Smooth muscle cell (in vitro differentiated cells): ENCODE measurements at regions not wholly inside any gene's neighbourhood (a gene's known extent, or its start where the extent isn't known, plus 50 kb on each side); places are given as distances from the start of the nearest gene placed in this dataset.

ENCODE experiments used
- DNase-seq: peaks from one replicate; lab custom pipeline; 2025; ENCODE audit not compliant: unreplicated experiment; lab: John Stamatoyannopoulos, UW
- H2AFZ ChIP-seq: fragments of 200-600 bp; sonication (generic); 2 replicates; pipeline ENCODE4 v1.6.0; 2016; ENCODE audit warnings: antibody characterized with exemption, low read depth, mild to moderate bottlenecking
- H3F3A ChIP-seq: fragments of 200-600 bp; sonication (generic); 2 replicates; pipeline ENCODE4 v1.6.0; 2017; ENCODE audit warnings: antibody characterized with exemption, low read depth
- H3K27ac ChIP-seq: fragments of 200-600 bp; sonication (generic); 2 replicates; pipeline ENCODE4 v1.5.1; 2016; ENCODE audit warnings: low read depth, mild to moderate bottlenecking
- H3K27me3 ChIP-seq: fragments of 200-600 bp; sonication (generic); 2 replicates; pipeline ENCODE4 v1.6.1; 2016; ENCODE audit warnings: low read depth, mild to moderate bottlenecking
- H3K36me3 ChIP-seq: fragments of 200-600 bp; sonication (generic); 2 replicates; pipeline ENCODE4 v1.5.1; 2016; ENCODE audit warnings: low read depth
- H3K4me1 ChIP-seq: fragments of 200-600 bp; sonication (generic); 2 replicates; pipeline ENCODE4 v1.5.1; 2016; ENCODE audit warnings: low read depth
- H3K4me2 ChIP-seq: fragments of 200-600 bp; sonication (generic); 2 replicates; pipeline ENCODE4 v1.6.0; 2016; ENCODE audit warnings: mild to moderate bottlenecking
- H3K4me3 ChIP-seq: fragments of 200-600 bp; sonication (generic); 2 replicates; pipeline ENCODE4 v1.5.1; 2016; ENCODE audit warnings: mild to moderate bottlenecking
- H3K79me2 ChIP-seq: fragments of 200-600 bp; sonication (generic); 2 replicates; pipeline ENCODE4 v1.6.0; 2016; ENCODE audit warnings: low read depth, mild to moderate bottlenecking
- H3K9ac ChIP-seq: fragments of 200-600 bp; sonication (generic); 2 replicates; pipeline ENCODE4 v1.6.0; 2016; ENCODE audit warnings: low read depth
- H3K9me3 ChIP-seq: fragments of 200-600 bp; sonication (generic); replicated peaks from 2 replicates; pipeline ENCODE4 v1.5.1; 2016; ENCODE audit warnings: low read depth
- H4K20me1 ChIP-seq: fragments of 200-600 bp; sonication (generic); 2 replicates; pipeline ENCODE4 v1.6.0; 2016; ENCODE audit warnings: low read depth
- CTCF ChIP-seq: fragments of 200-600 bp; sonication (generic); IDR thresholded peaks from 2 replicates; pipeline ENCODE4 v1.5.1; 2017; ENCODE audit warnings: borderline replicate concordance, mild to moderate bottlenecking, antibody characterized with exemption; ENCODE audit not compliant: insufficient read depth, poor library complexity, severe bottlenecking
- WGBS: methylation state at CpG from one replicate; pipeline ENCODE4 v1.1.7; 2016; ENCODE audit warnings: low lambda C conversion rate; 5-methylcytosine and 5-hydroxymethylcytosine counted together

- DNase-seq: no peak
- no peaks in the 10 kb centered on the region for H3K27me3 ChIP-seq
- H3K36me3 ChIP-seq: no peaks in the 10 kb centered on the region
- H3K27ac ChIP-seq: peak overlapping the region; percentile 90
- H4K20me1 ChIP-seq: no peaks in the 10 kb centered on the region
- WGBS: 79% methylated on average over 6 of the region's 6 CpGs
- peaks cover 11% of the 10 kb centered on the region for H3K4me1 ChIP-seq
- no peak overlapping the region for H3K9ac ChIP-seq
- TF ChIP-seq CTCF: no peak
- H3F3A ChIP-seq: no peaks in the 10 kb centered on the region
- no peak overlapping the region for H3K4me3 ChIP-seq
- H3K79me2 ChIP-seq: no peaks in the 10 kb centered on the region
- H2AFZ ChIP-seq: no peak overlapping the region
- no peaks in the 10 kb centered on the region for H3K9me3 ChIP-seq
- no peak overlapping the region for H3K4me2 ChIP-seq
Measured at GRCh38 chr9:134214386-134214765, 50.0 kb upstream of the RNU6ATAC start.

- TF ChIP-seq CTCF: no peak
- no peak overlapping the region for H3K4me3 ChIP-seq
- no peaks in the 10 kb centered on the region for H3F3A ChIP-seq
- peaks cover 11% of the 10 kb centered on the region for H3K4me1 ChIP-seq
- no peak for DNase-seq
- H3K9ac ChIP-seq: peak overlapping the region; percentile 41
- WGBS: 90% methylated on average over 22 of the region's 22 CpGs
- H3K27ac ChIP-seq: peak overlapping the region; percentile 90
- no peaks in the 10 kb centered on the region for H4K20me1 ChIP-seq
- no peaks in the 10 kb centered on the region for H3K36me3 ChIP-seq
- H3K9me3 ChIP-seq: no peaks in the 10 kb centered on the region
- H3K4me2 ChIP-seq: peak overlapping the region; percentile 67
- peak overlapping the region; percentile 40 for H2AFZ ChIP-seq
- H3K79me2 ChIP-seq: no peaks in the 10 kb centered on the region
- H3K27me3 ChIP-seq: no peaks in the 10 kb centered on the region
Measured at GRCh38 chr9:134214766-134215419, 50.5 kb upstream of the RNU6ATAC start.

- Histone ChIP-seq H3K27ac (peak overlapping the region; percentile 90), H3K9me3 (no peaks in the 10 kb centered on the region), H3K36me3 (no peaks in the 10 kb centered on the region), H3K79me2 (no peaks in the 10 kb centered on the region), H4K20me1 (no peaks in the 10 kb centered on the region), H3K4me3 (no peak overlapping the region), H2AFZ (peak overlapping the region; percentile 40), H3K9ac (peak overlapping the region; percentile 41), H3F3A (no peaks in the 10 kb centered on the region), H3K4me2 (peak overlapping the region; percentile 67), H3K4me1 (peaks cover 11% of the 10 kb centered on the region), H3K27me3 (no peaks in the 10 kb centered on the region)
- TF ChIP-seq CTCF: no peak
- 78% methylated on average over 7 of the region's 7 CpGs for WGBS
- DNase-seq: no peak
Measured at GRCh38 chr9:134215420-134215698, 51.0 kb upstream of the RNU6ATAC start.
